HG03460 (cell line): ENCODE measurements at regions not wholly inside any gene's neighbourhood (a gene's known extent, or its start where the extent isn't known, plus 50 kb on each side); places are given as distances from the start of the nearest gene placed in this dataset.

Experiments
- ATAC-seq: cut with Tn5 transposase; IDR thresholded peaks from one replicate; pipeline ENCODE4 v1.9.1; 2021; ENCODE audit not compliant: unreplicated experiment

- no peak for ATAC-seq
These were observed 237.0 kb upstream of the UBE2E3 start for GRCh38 chr2:180743401-180743800.

- no peak for ATAC-seq
These were observed 237.6 kb upstream of the UBE2E3 start for GRCh38 chr2:180742801-180743200.

- no peak for ATAC-seq
These were observed 241.3 kb upstream of the UBE2E3 start for GRCh38 chr2:180739070-180739469.

GRCh38 chr2:180735799-180736198 is 244.6 kb upstream of the UBE2E3 start:
- no peak for ATAC-seq

- no peak for ATAC-seq
These were observed 246.0 kb upstream of the UBE2E3 start for GRCh38 chr2:180734382-180734781.

GRCh38 chr2:180733330-180733729 is 247.1 kb upstream of the UBE2E3 start:
- ATAC-seq: no peak

GRCh38 chr2:180732337-180732736 is 248.1 kb upstream of the UBE2E3 start:
- no peak for ATAC-seq

- no peak for ATAC-seq
These were observed 249.4 kb upstream of the UBE2E3 start for GRCh38 chr2:180730976-180731375.

GRCh38 chr2:180728928-180729559 is 251.4 kb upstream of the UBE2E3 start:
- ATAC-seq: no peak

- ATAC-seq: no peak
These were observed 256.7 kb upstream of the UBE2E3 start for GRCh38 chr2:180723712-180724111.

- ATAC-seq: no peak
These were observed 257.7 kb upstream of the UBE2E3 start for GRCh38 chr2:180722551-180723239.

GRCh38 chr2:180720829-180721228 is 259.6 kb upstream of the UBE2E3 start:
- no peak for ATAC-seq

- no peak for ATAC-seq
These were observed 262.8 kb upstream of the UBE2E3 start for GRCh38 chr2:180717588-180717987.

GRCh38 chr2:180716186-180717180 is 263.9 kb upstream of the UBE2E3 start:
- no peak for ATAC-seq

GRCh38 chr2:180715044-180715443 is 265.4 kb upstream of the UBE2E3 start:
- ATAC-seq: no peak

GRCh38 chr2:180709392-180710145 is 270.8 kb upstream of the UBE2E3 start:
- no peak for ATAC-seq

GRCh38 chr2:180707884-180708205 is 272.6 kb upstream of the UBE2E3 start:
- ATAC-seq: no peak

GRCh38 chr2:180707175-180707883 is 273.1 kb upstream of the UBE2E3 start:
- ATAC-seq: no peak

- no peak for ATAC-seq
These were observed 273.7 kb upstream of the UBE2E3 start for GRCh38 chr2:180706694-180707093.

- ATAC-seq: no peak
These were observed 274.9 kb upstream of the UBE2E3 start for GRCh38 chr2:180705551-180705950.
